HEK293T (cell line): ENCODE measurements at regions not wholly inside any gene's neighbourhood (a gene's known extent, or its start where the extent isn't known, plus 50 kb on each side); places are given as distances from the start of the nearest gene placed in this dataset.

Source experiments
- ARNT ChIP-seq: fragments of 450-650 bp; IDR thresholded peaks from 2 replicates; pipeline ENCODE4 v1.6.1; 2017; ENCODE audit warnings: mild to moderate bottlenecking
- BHLHE40 ChIP-seq: fragments of 450-650 bp; IDR thresholded peaks from 2 replicates; pipeline ENCODE4 v1.6.1; 2016; ENCODE audit warnings: mild to moderate bottlenecking, moderate library complexity, borderline replicate concordance
- ELF4 ChIP-seq: fragments of 450-650 bp; IDR thresholded peaks from 2 replicates; pipeline ENCODE4 v1.6.1; 2017; ENCODE audit warnings: antibody characterized with exemption
- FOXA1 ChIP-seq: fragments of 450-650 bp; IDR thresholded peaks from 2 replicates; pipeline ENCODE4 v1.6.1; 2016; ENCODE audit warnings: mild to moderate bottlenecking
- FOXK2 ChIP-seq: fragments of 450-650 bp; IDR thresholded peaks from 2 replicates; pipeline ENCODE4 v1.6.1; 2016; ENCODE audit warnings: mild to moderate bottlenecking
- FOXM1 ChIP-seq: fragments of 450-650 bp; IDR thresholded peaks from 2 replicates; pipeline ENCODE4 v1.6.1; 2017; ENCODE audit warnings: mild to moderate bottlenecking, borderline replicate concordance
- LEF1 ChIP-seq: fragments of 450-650 bp; IDR thresholded peaks from 2 replicates; pipeline ENCODE4 v1.6.1; 2017; ENCODE audit warnings: mild to moderate bottlenecking, borderline replicate concordance
- SP1 ChIP-seq: fragments of 450-650 bp; IDR thresholded peaks from 2 replicates; pipeline ENCODE4 v1.6.1; 2017
- SUZ12 ChIP-seq: fragments of 450-650 bp; IDR thresholded peaks from 2 replicates; pipeline ENCODE4 v1.6.1; 2016; ENCODE audit warnings: mild to moderate bottlenecking
- ZNF384 ChIP-seq: fragments of 450-650 bp; IDR thresholded peaks from 2 replicates; pipeline ENCODE4 v1.6.1; 2016

- TF ChIP-seq ZNF384 (no peak), BHLHE40 (no peak), ARNT (no peak), FOXM1 (no peak), ELF4 (no peak), LEF1 (no peak), SUZ12 (no peak), FOXK2 (no peak), FOXA1 (no peak), SP1 (no peak)
These were observed 273.1 kb upstream of the ARSJ start for GRCh38 chr4:114252499-114252898.
